Endothelial cell of umbilical vein (primary cell): ENCODE measurements at regions not wholly inside any gene's neighbourhood (a gene's known extent, or its start where the extent isn't known, plus 50 kb on each side); places are given as distances from the start of the nearest gene placed in this dataset.

Source experiments
- BruUV-seq: library from RNA; stranded (reverse); fragments of 400-500 nt; replicated peaks from 2 replicates; lab custom pipeline; 2021; lab: Mats Ljungman, UMichigan
- CTCF ChIA-PET: fragments of 300-600, 350-600 bp; sonication (Branson Sonifier 250); formaldehyde crosslinking; loops from one replicate; lab custom pipeline; 2021; ENCODE audit warnings: antibody characterized with exemption, inconsistent platforms; lab: Charles Lee
- POLR2A ChIA-PET: fragments of 300-600, 350-600 bp; sonication (Branson Sonifier 250); formaldehyde crosslinking; loops from one replicate; lab custom pipeline; 2021; ENCODE audit warnings: antibody characterized with exemption, inconsistent platforms; lab: Charles Lee
- DNase-seq: peaks from one replicate; pipeline ENCODE4 v3.0.0-alpha.2; 2011; ENCODE audit warnings: low read depth, low spot score
- FAIRE-seq: peaks from 2 replicates; lab custom pipeline; 2011; peaks lifted over from hg19 to GRCh38; lab: Jason Lieb, UNC
- H2AFZ ChIP-seq: 2 replicates; pipeline ENCODE4 v1.6.0; 2012; ENCODE audit warnings: low read depth, low read length, control low read depth, inconsistent platforms
- H3K27ac ChIP-seq: 2 replicates; pipeline ENCODE4 v1.5.1; 2011; ENCODE audit warnings: low read depth, mild to moderate bottlenecking, control low read depth, low read length, moderate library complexity; ENCODE audit not compliant: insufficient read depth
- H3K27me3 ChIP-seq, 2 experiments: 2 replicates each; pipeline versions ENCODE4 v1.6.0 to v1.6.1; 2011; ENCODE audit warnings: low read length in 2 of 2, mixed read lengths in 1 of 2; ENCODE audit not compliant: control insufficient read depth in 2 of 2, insufficient read depth in 2 of 2
- H3K36me3 ChIP-seq, 2 experiments: 2 replicates in 1 of 2; 3 replicates in 1 of 2; pipeline ENCODE4 v1.5.1; 2011; ENCODE audit warnings: low read length in 2 of 2, mild to moderate bottlenecking in 1 of 2, moderate library complexity in 1 of 2; ENCODE audit not compliant: control insufficient read depth in 2 of 2, insufficient read depth in 2 of 2; ENCODE audit errors: extremely low read depth in 1 of 2
- H3K4me1 ChIP-seq: 3 replicates; pipeline ENCODE4 v1.5.1; 2011; ENCODE audit warnings: mild to moderate bottlenecking, low read length; ENCODE audit not compliant: control insufficient read depth, insufficient read depth; ENCODE audit errors: extremely low read depth
- H3K4me2 ChIP-seq: 2 replicates; pipeline ENCODE4 v1.6.1; 2011; ENCODE audit warnings: low read length, control low read depth, mixed read lengths; ENCODE audit not compliant: insufficient read depth
- H3K4me3 ChIP-seq, 3 experiments: fragments of 200-600 bp in 1 of 3; sonication (generic), shearing (Covaris generic) in 1 of 3; replicated peaks in 1 of 3; 2 replicates each; pipeline ENCODE4 v1.5.1; 2011 to 2016; ENCODE audit warnings: control low read depth in 3 of 3, low read length in 3 of 3, mild to moderate bottlenecking in 2 of 3, inconsistent platforms in 1 of 3, low read depth in 1 of 3, moderate library complexity in 1 of 3; ENCODE audit not compliant: insufficient read depth in 1 of 3
- H3K79me2 ChIP-seq: 2 replicates; pipeline ENCODE4 v1.6.0; 2012; ENCODE audit warnings: low read length, inconsistent platforms; ENCODE audit not compliant: control insufficient read depth, insufficient read depth
- H3K9ac ChIP-seq: replicated peaks from 2 replicates; pipeline ENCODE3; 2011; ENCODE audit warnings: low read length, control low read depth; ENCODE audit not compliant: insufficient read depth; ENCODE audit errors: extremely low read depth
- H3K9me1 ChIP-seq: replicated peaks from 3 replicates; pipeline ENCODE4 v1.6.0; 2011; ENCODE audit warnings: mild to moderate bottlenecking, low read length; ENCODE audit not compliant: control insufficient read depth, insufficient read depth; ENCODE audit errors: extremely low read depth
- H3K9me3 ChIP-seq: replicated peaks from 2 replicates; pipeline ENCODE4 v1.5.1; 2012; ENCODE audit warnings: low read length, inconsistent platforms; ENCODE audit not compliant: control insufficient read depth, insufficient read depth
- H4K20me1 ChIP-seq: replicated peaks from 2 replicates; pipeline ENCODE3; 2011; ENCODE audit warnings: mild to moderate bottlenecking, low read length; ENCODE audit not compliant: control insufficient read depth, insufficient read depth; ENCODE audit errors: extremely low read depth
- CTCF ChIP-seq, 2 donors: IDR thresholded peaks; 1 replicate in 1 of 2; 2 replicates in 1 of 2; pipeline ENCODE4 v1.5.1; 2011; ENCODE audit warnings: low read length in 2 of 2, mild to moderate bottlenecking in 2 of 2, moderate library complexity in 2 of 2, control low read depth in 1 of 2, inconsistent platforms in 1 of 2, low read depth in 1 of 2; ENCODE audit not compliant: insufficient read depth in 1 of 2; ENCODE audit errors: extremely low read depth in 1 of 2
- EZH2 ChIP-seq: IDR thresholded peaks from 2 replicates; pipeline ENCODE4 v1.6.1; 2012; ENCODE audit warnings: borderline replicate concordance, low read depth, mild to moderate bottlenecking, moderate library complexity, low read length, inconsistent platforms; ENCODE audit not compliant: severe bottlenecking
- FOS ChIP-seq: IDR thresholded peaks from 2 replicates; pipeline ENCODE4 v1.6.1; 2011; ENCODE audit warnings: mild to moderate bottlenecking, low read length, moderate library complexity, borderline replicate concordance; ENCODE audit not compliant: insufficient read depth
- GATA2 ChIP-seq: IDR thresholded peaks from 2 replicates; pipeline ENCODE4 v1.7.0; 2011; ENCODE audit warnings: low read depth, mild to moderate bottlenecking, moderate library complexity, mixed read lengths, low read length; ENCODE audit not compliant: insufficient read length, insufficient read depth
- JUN ChIP-seq: IDR thresholded peaks from 2 replicates; pipeline ENCODE4 v1.6.1; 2011; ENCODE audit warnings: borderline replicate concordance, low read depth; ENCODE audit not compliant: insufficient read length, insufficient read depth
- dilution Hi-C: fragments of 300-500 bp; cut with MboI; formaldehyde crosslinking; loops from one replicate; pipeline ENCODE4 v1.15.0; 2019; ENCODE audit warnings: low sequenced_read_pairs; ENCODE audit not compliant: extremely low pct_ligation_motif_present
- intact Hi-C: fragments of 100-400 bp; cut with micrococcal nuclease; formaldehyde crosslinking; loops from one replicate; pipeline ENCODE4 v1.10.0; 2022

- CTCF ChIA-PET, result no interaction called here
- H3K79me2 ChIP-seq, result no peaks in the 10 kb centered on the region
Measured at GRCh38 chr7:38060116-38060515, 117.9 kb upstream of the STARD3NL start.

GRCh38 chr7:38060637-38061036 lies 117.4 kb upstream of the STARD3NL start:
- Histone ChIP-seq H3K4me2 (no peak overlapping the region), H3K9ac (no peak overlapping the region), H3K27ac (no peak overlapping the region), H2AFZ (no peak overlapping the region), H3K9me1 (no peaks in the 10 kb centered on the region), H3K4me3 (no peak overlapping the region), H3K4me1 (no peaks in the 10 kb centered on the region), H3K27me3 (no peaks in the 10 kb centered on the region), H3K9me3 (no peaks in the 10 kb centered on the region), H3K79me2 (no peaks in the 10 kb centered on the region), H4K20me1 (no peaks in the 10 kb centered on the region), H3K36me3 (no peaks in the 10 kb centered on the region)
- POLR2A ChIA-PET, result no interaction called here
- no peak for FAIRE-seq
- BruUV-seq, result no TSS peak
- no peak for DNase-seq
- intact Hi-C loops (no loop called here), dilution Hi-C loops (no loop called here)
- TF ChIP-seq JUN (no peak), EZH2 (no peak), FOS (no peak), GATA2 (no peak)
- CTCF ChIA-PET, result no interaction called here

More at GRCh38 chr7:38060116-38060515, 117.9 kb upstream of the STARD3NL start:
- no TSS peak for BruUV-seq
- no peak overlapping the region for H3K4me2 ChIP-seq
- H3K9ac ChIP-seq, result no peak overlapping the region
- no peak overlapping the region for H3K4me3 ChIP-seq
- no peaks in the 10 kb centered on the region for H3K27me3 ChIP-seq
- no peaks in the 10 kb centered on the region for H4K20me1 ChIP-seq
- intact Hi-C loops (no loop called here), dilution Hi-C loops (no loop called here)
- no peak for TF ChIP-seq EZH2
- TF ChIP-seq CTCF (IDR thresholded peaks at IDR 0.05; ENCODE audit: extremely low read depth in 1 of 2, insufficient read depth in 1 of 2, low read depth in 1 of 2, low read length in 2 of 2), result no peak
- TF ChIP-seq FOS, result no peak
- TF ChIP-seq JUN, result no peak
- DNase-seq, result no peak
- H3K27ac ChIP-seq, result no peak overlapping the region
- no peaks in the 10 kb centered on the region for H3K9me1 ChIP-seq
- FAIRE-seq, result no peak
- H3K4me1 ChIP-seq, result no peaks in the 10 kb centered on the region
- H3K9me3 ChIP-seq, result no peaks in the 10 kb centered on the region
- POLR2A ChIA-PET, result no interaction called here
- no peaks in the 10 kb centered on the region for H3K36me3 ChIP-seq
- no peak overlapping the region for H2AFZ ChIP-seq
